ENCODE measurements at regions not wholly inside any gene's neighbourhood (a gene's known extent, or its start where the extent isn't known, plus 50 kb on each side); places are given as distances from the start of the nearest gene placed in this dataset.

DNA sequence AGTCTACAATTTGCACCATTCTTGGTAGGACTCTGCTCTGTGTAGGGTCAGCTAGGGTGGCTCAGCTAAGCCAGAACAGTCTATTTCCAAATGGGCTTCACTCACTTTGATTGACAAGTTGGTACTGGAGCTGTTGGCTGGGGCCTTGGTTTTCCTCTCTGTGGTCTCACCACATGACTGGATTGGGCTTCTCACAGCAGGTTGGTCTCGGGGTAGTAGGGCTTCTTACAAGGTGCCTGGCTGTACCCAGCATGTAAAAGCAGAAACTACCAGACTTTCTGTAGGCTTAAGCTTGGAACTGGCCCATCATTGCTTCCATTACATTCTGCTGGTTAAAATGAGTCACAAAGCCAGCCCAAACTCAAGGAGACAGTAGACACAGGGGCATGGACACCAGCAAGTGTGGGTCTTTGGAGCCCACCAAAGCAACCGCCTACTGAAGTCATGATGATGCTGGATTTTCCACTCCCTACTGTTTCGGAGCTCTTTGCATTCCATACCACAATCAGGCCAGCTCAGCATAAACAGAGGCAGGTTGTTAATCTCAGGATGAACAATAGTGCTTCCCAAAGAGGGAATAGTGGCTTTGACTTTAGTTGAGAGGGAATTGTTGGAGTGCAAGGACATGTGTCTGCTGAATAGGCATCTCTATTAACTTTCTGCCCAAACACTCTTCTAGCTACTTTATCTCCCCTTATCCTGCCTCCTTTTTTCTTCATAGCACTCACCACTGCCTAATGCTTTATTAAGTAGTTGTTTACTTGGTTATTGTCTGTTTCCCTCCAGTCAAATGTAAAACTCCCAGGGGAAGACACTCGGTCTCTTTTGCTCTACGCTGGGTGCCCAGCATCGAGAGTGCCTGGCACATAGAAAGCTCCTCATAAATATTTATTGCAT, 78.0 kb upstream of the RARB start:
- Histone ChIP-seq H3K36me3 (no peaks in the 10 kb centered on the region), H3K4me3 (no peak overlapping the region), H3K27ac (replicated peaks in 1 of 4) (no peak overlapping the region), H3K4me1 (peaks cover 0 to 6% (median 3%) of the 10 kb centered on the region in 4 donors), H3K27me3 (no peaks in the 10 kb centered on the region), H3K9me3 (no peaks in the 10 kb centered on the region)
- DNase-seq (ENCODE audit: extremely low spot score) = no peak
- no peak for TF ChIP-seq CTCF (IDR thresholded peaks at IDR 0.05)
- no peak for TF ChIP-seq POLR2A (IDR thresholded peaks at IDR 0.05; ENCODE audit: low read depth)
- no peak for TF ChIP-seq POLR2AphosphoS5 (IDR thresholded peaks at IDR 0.05)
- TF ChIP-seq EP300 (IDR thresholded peaks at IDR 0.05) = no peak
- 93% methylated on average over 6 of the region's 6 CpGs for WGBS
- intact Hi-C loops (cut with DNase I) = no loop called here

GRCh38 chr3:25350725-25351114, 77.3 kb upstream of the RARB start:
- peaks cover 0 to 10% (median 5%) of the 10 kb centered on the region in 4 donors for H3K4me1 ChIP-seq
- TF ChIP-seq POLR2A (IDR thresholded peaks at IDR 0.05; ENCODE audit: low read depth) (no peak), CTCF (IDR thresholded peaks at IDR 0.05) (no peak), POLR2AphosphoS5 (IDR thresholded peaks at IDR 0.05) (no peak), EP300 (IDR thresholded peaks at IDR 0.05) (no peak)
- H3K27ac ChIP-seq (replicated peaks in 1 of 4) = no peak overlapping the region
- no peak overlapping the region for H3K4me3 ChIP-seq
- 95% methylated on average over 5 of the region's 5 CpGs for WGBS
- intact Hi-C loops (cut with DNase I) = no loop called here
- no peaks in the 10 kb centered on the region for H3K27me3 ChIP-seq
- no peaks in the 10 kb centered on the region for H3K9me3 ChIP-seq
- no peak for DNase-seq (ENCODE audit: extremely low spot score)
- H3K36me3 ChIP-seq = no peaks in the 10 kb centered on the region

- H3K9me3 ChIP-seq = no peaks in the 10 kb centered on the region
- H3K27me3 ChIP-seq = no peaks in the 10 kb centered on the region
- 59% methylated on average over 3 of the region's 3 CpGs for WGBS
- H3K27ac ChIP-seq (replicated peaks in 1 of 4) = no peak overlapping the region
- H3K4me1 ChIP-seq = peaks cover 0 to 10% (median 5%) of the 10 kb centered on the region in 4 donors
- no peaks in the 10 kb centered on the region for H3K36me3 ChIP-seq
- no peak overlapping the region for H3K4me3 ChIP-seq
- TF ChIP-seq POLR2AphosphoS5 (IDR thresholded peaks at IDR 0.05) = no peak
- no peak for TF ChIP-seq POLR2A (IDR thresholded peaks at IDR 0.05; ENCODE audit: low read depth)
- no peak for TF ChIP-seq EP300 (IDR thresholded peaks at IDR 0.05)
- no peak for TF ChIP-seq CTCF (IDR thresholded peaks at IDR 0.05)
- intact Hi-C loops (cut with DNase I) = no loop called here
- no peak for DNase-seq (ENCODE audit: extremely low spot score)
These were observed 74.0 kb upstream of the RARB start for GRCh38 chr3:25354071-25354470.

DNA sequence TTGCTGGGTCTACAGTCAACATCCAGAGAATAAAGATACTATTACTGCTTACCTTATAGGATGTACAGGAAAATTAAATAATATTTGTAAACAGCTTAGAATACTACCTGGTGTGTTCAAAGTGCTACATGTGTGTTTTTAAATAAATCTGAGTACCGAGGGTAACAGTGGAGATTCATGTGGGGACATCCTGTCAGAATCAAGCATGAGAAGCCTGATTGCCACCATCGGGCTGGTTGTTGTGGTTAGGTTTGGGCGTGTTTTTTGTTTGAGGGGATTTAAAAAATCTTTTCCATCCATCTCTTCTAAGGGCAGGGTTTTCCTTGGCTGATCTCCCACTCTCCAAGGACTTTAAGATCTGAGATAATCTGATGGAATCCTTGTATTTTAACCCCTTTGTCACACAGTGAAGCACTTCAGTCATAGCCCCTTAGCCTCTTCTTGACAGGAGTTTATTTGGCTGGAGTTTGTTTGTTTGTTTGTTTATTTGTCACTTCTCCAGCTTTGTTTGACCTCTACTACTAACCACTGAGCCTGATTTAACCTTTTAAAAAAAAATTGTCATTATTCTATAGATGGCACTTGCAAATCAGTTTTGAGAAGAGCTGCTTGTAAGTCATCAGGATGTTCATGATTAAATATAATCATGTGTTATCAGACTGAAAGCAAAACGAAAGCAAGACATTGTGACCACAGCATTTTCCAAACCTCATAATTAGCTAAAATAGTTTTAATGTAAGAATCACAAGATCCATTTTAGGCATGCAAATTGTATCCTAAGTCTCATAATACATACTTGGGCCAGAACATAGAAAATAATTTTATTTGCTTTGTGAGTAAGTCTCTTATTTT, 72.8 kb upstream of the RARB start:
- no peak for TF ChIP-seq POLR2A (IDR thresholded peaks at IDR 0.05; ENCODE audit: low read depth)
- TF ChIP-seq EP300 (IDR thresholded peaks at IDR 0.05) = no peak
- no peak for TF ChIP-seq CTCF (IDR thresholded peaks at IDR 0.05)
- TF ChIP-seq POLR2AphosphoS5 (IDR thresholded peaks at IDR 0.05) = no peak
- Histone ChIP-seq H3K27me3 (no peaks in the 10 kb centered on the region), H3K36me3 (no peaks in the 10 kb centered on the region), H3K4me1 (peaks cover 0 to 6% (median 5%) of the 10 kb centered on the region in 4 donors), H3K4me3 (no peak overlapping the region), H3K27ac (replicated peaks in 1 of 4) (no peak overlapping the region), H3K9me3 (no peaks in the 10 kb centered on the region)
- 74% methylated on average over 4 of the region's 4 CpGs for WGBS
- intact Hi-C loops (cut with DNase I) = no loop called here
- no peak for DNase-seq (ENCODE audit: extremely low spot score)

All from esophagus muscularis mucosa (tissue), 4 donors.